HepG2 (cell line): ENCODE measurements at regions not wholly inside any gene's neighbourhood (a gene's known extent, or its start where the extent isn't known, plus 50 kb on each side); places are given as distances from the start of the nearest gene placed in this dataset.

ENCODE experiments used
- AHR ChIP-seq: IDR thresholded peaks from 2 replicates; pipeline ENCODE4 v1.6.1; 2018; ENCODE audit warnings: missing genetic modification reagents, missing compliant biosample characterization
- BRCA1 ChIP-seq: sonication (generic); formaldehyde crosslinking; IDR thresholded peaks from 2 replicates; pipeline ENCODE4 v1.4.0; 2020; ENCODE audit warnings: missing genetic modification reagents
- DZIP1 ChIP-seq: sonication (generic); formaldehyde crosslinking; IDR thresholded peaks from 2 replicates; pipeline ENCODE4 v1.5.0; 2020; ENCODE audit warnings: mild to moderate bottlenecking, missing genetic modification reagents
- GABPB1 ChIP-seq: IDR thresholded peaks from 2 replicates; pipeline ENCODE4 v1.6.1; 2016; ENCODE audit warnings: mild to moderate bottlenecking, missing genetic modification reagents, moderate library complexity, missing compliant biosample characterization
- HNRNPH1 ChIP-seq: fragments of 200-400 bp; formaldehyde crosslinking; optimal IDR thresholded peaks from 2 replicates; pipeline ENCODE3; 2017; ENCODE audit warnings: mild to moderate bottlenecking, low read depth, low read length
- HOXA7 ChIP-seq: sonication (generic); formaldehyde crosslinking; IDR thresholded peaks from 2 replicates; pipeline ENCODE4 v1.8.1; 2022; ENCODE audit warnings: mild to moderate bottlenecking, missing genetic modification reagents, moderate library complexity
- KDM1A ChIP-seq: IDR thresholded peaks from 2 replicates; pipeline ENCODE4 v1.6.1; 2016; ENCODE audit warnings: missing compliant biosample characterization
- RXRA ChIP-seq: sonication (generic); formaldehyde crosslinking; IDR thresholded peaks from 2 replicates; pipeline ENCODE4 v1.5.1; 2020; ENCODE audit warnings: missing genetic modification reagents
- SRSF1 ChIP-seq: fragments of 200-400 bp; formaldehyde crosslinking; optimal IDR thresholded peaks from 2 replicates; pipeline ENCODE3; 2017; ENCODE audit warnings: mild to moderate bottlenecking, low read depth, low read length, moderate library complexity
- ZBTB2 ChIP-seq: sonication (generic); formaldehyde crosslinking; IDR thresholded peaks from 2 replicates; pipeline ENCODE4 v1.8.0; 2022; ENCODE audit warnings: low read depth, missing genetic modification reagents
- ZFP62 ChIP-seq: sonication (generic); formaldehyde crosslinking; IDR thresholded peaks from 2 replicates; pipeline ENCODE4 v1.4.0; 2020; ENCODE audit warnings: missing genetic modification reagents
- TF ChIP-seq, protein P1 (sequence below): IDR thresholded peaks from 2 replicates; pipeline ENCODE4 v1.6.1; 2016; ENCODE audit warnings: mild to moderate bottlenecking
- TF ChIP-seq, protein P2 (sequence below): sonication (generic); formaldehyde crosslinking; IDR thresholded peaks from 2 replicates; pipeline ENCODE4 v1.5.0; 2020; ENCODE audit warnings: missing genetic modification reagents
- TF ChIP-seq, protein P3 (sequence below): sonication (generic); formaldehyde crosslinking; IDR thresholded peaks from 2 replicates; pipeline ENCODE4 v1.4.0; 2020; ENCODE audit warnings: low read depth, mild to moderate bottlenecking, missing genetic modification reagents
- TF ChIP-seq, protein P4 (sequence below): sonication (generic); formaldehyde crosslinking; IDR thresholded peaks from 2 replicates; pipeline ENCODE4 v1.4.0; 2020; ENCODE audit warnings: missing genetic modification reagents
- TF ChIP-seq, protein P5 (sequence below): sonication (generic); formaldehyde crosslinking; IDR thresholded peaks from 2 replicates; pipeline ENCODE4 v1.5.1; 2020; ENCODE audit warnings: missing genetic modification reagents, mild to moderate bottlenecking, borderline replicate concordance

- TF ChIP-seq, protein P1, sequence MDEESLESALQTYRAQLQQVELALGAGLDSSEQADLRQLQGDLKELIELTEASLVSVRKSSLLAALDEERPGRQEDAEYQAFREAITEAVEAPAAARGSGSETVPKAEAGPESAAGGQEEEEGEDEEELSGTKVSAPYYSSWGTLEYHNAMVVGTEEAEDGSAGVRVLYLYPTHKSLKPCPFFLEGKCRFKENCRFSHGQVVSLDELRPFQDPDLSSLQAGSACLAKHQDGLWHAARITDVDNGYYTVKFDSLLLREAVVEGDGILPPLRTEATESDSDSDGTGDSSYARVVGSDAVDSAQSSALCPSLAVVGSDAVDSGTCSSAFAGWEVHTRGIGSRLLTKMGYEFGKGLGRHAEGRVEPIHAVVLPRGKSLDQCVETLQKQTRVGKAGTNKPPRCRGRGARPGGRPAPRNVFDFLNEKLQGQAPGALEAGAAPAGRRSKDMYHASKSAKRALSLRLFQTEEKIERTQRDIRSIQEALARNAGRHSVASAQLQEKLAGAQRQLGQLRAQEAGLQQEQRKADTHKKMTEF (CRISPR knock-in tag) = peak; percentile 49; the same call in 1 of the 2 replicates
- TF ChIP-seq ZFP62 (CRISPR knock-in tag) (no peak), KDM1A (CRISPR knock-in tag) (no peak), DZIP1 (CRISPR knock-in tag) (no peak), BRCA1 (CRISPR knock-in tag) (no peak), HNRNPH1 (no peak), GABPB1 (CRISPR knock-in tag) (peak; percentile 79), AHR (no peak), HOXA7 (CRISPR knock-in tag) (no peak), ZBTB2 (CRISPR knock-in tag) (no peak), SRSF1 (peak; percentile 70), RXRA (peak; percentile 77)
- TF ChIP-seq, protein P2, sequence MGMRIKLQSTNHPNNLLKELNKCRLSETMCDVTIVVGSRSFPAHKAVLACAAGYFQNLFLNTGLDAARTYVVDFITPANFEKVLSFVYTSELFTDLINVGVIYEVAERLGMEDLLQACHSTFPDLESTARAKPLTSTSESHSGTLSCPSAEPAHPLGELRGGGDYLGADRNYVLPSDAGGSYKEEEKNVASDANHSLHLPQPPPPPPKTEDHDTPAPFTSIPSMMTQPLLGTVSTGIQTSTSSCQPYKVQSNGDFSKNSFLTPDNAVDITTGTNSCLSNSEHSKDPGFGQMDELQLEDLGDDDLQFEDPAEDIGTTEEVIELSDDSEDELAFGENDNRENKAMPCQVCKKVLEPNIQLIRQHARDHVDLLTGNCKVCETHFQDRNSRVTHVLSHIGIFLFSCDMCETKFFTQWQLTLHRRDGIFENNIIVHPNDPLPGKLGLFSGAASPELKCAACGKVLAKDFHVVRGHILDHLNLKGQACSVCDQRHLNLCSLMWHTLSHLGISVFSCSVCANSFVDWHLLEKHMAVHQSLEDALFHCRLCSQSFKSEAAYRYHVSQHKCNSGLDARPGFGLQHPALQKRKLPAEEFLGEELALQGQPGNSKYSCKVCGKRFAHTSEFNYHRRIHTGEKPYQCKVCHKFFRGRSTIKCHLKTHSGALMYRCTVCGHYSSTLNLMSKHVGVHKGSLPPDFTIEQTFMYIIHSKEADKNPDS = no peak
- TF ChIP-seq, protein P3, sequence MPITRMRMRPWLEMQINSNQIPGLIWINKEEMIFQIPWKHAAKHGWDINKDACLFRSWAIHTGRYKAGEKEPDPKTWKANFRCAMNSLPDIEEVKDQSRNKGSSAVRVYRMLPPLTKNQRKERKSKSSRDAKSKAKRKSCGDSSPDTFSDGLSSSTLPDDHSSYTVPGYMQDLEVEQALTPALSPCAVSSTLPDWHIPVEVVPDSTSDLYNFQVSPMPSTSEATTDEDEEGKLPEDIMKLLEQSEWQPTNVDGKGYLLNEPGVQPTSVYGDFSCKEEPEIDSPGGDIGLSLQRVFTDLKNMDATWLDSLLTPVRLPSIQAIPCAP (CRISPR knock-in tag) = no peak
- TF ChIP-seq, protein P4, sequence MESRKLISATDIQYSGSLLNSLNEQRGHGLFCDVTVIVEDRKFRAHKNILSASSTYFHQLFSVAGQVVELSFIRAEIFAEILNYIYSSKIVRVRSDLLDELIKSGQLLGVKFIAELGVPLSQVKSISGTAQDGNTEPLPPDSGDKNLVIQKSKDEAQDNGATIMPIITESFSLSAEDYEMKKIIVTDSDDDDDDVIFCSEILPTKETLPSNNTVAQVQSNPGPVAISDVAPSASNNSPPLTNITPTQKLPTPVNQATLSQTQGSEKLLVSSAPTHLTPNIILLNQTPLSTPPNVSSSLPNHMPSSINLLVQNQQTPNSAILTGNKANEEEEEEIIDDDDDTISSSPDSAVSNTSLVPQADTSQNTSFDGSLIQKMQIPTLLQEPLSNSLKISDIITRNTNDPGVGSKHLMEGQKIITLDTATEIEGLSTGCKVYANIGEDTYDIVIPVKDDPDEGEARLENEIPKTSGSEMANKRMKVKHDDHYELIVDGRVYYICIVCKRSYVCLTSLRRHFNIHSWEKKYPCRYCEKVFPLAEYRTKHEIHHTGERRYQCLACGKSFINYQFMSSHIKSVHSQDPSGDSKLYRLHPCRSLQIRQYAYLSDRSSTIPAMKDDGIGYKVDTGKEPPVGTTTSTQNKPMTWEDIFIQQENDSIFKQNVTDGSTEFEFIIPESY = no peak
- TF ChIP-seq, protein P5, sequence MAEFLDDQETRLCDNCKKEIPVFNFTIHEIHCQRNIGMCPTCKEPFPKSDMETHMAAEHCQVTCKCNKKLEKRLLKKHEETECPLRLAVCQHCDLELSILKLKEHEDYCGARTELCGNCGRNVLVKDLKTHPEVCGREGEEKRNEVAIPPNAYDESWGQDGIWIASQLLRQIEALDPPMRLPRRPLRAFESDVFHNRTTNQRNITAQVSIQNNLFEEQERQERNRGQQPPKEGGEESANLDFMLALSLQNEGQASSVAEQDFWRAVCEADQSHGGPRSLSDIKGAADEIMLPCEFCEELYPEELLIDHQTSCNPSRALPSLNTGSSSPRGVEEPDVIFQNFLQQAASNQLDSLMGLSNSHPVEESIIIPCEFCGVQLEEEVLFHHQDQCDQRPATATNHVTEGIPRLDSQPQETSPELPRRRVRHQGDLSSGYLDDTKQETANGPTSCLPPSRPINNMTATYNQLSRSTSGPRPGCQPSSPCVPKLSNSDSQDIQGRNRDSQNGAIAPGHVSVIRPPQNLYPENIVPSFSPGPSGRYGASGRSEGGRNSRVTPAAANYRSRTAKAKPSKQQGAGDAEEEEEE (CRISPR knock-in tag) = no peak
Measured at GRCh38 chr7:131109759-131110296, 217.8 kb upstream of the MKLN1 start (continued).
